Astrocyte (in vitro differentiated cells and primary cell): ENCODE measurements at regions not wholly inside any gene's neighbourhood (a gene's known extent, or its start where the extent isn't known, plus 50 kb on each side); places are given as distances from the start of the nearest gene placed in this dataset.

ENCODE experiments used
- EZH2 ChIP-seq: IDR thresholded peaks from 2 replicates; pipeline ENCODE4 v1.6.1; 2012; ENCODE audit warnings: mild to moderate bottlenecking, low read length, inconsistent platforms; ENCODE audit not compliant: insufficient read depth
- TF ChIP-seq, protein P1 (sequence below): IDR thresholded peaks from 2 replicates; pipeline ENCODE4 v1.5.1; 2011; ENCODE audit warnings: low read depth, mild to moderate bottlenecking, inconsistent platforms, low read length, moderate library complexity; ENCODE audit not compliant: insufficient read depth

DNA sequence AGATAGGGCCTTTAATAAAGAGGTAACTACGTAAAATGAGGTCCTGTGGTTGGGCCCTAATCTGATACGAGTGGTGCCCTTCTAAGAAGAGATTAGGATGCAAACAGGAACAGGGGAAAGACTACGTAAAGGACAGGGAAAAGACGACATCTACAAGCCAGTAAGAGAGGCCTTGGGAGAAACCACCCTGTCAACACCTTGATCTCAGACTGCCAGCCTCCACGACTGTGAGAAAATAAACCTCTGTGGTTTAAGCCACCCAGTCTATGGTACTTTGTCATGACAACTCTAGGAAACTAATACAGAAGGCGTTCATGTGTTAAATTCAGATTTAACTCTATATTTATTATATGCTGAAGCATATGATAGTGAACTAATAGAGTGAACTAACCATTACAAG, 566.3 kb downstream of the UQCRFS1 start:
- TF ChIP-seq, protein P1, sequence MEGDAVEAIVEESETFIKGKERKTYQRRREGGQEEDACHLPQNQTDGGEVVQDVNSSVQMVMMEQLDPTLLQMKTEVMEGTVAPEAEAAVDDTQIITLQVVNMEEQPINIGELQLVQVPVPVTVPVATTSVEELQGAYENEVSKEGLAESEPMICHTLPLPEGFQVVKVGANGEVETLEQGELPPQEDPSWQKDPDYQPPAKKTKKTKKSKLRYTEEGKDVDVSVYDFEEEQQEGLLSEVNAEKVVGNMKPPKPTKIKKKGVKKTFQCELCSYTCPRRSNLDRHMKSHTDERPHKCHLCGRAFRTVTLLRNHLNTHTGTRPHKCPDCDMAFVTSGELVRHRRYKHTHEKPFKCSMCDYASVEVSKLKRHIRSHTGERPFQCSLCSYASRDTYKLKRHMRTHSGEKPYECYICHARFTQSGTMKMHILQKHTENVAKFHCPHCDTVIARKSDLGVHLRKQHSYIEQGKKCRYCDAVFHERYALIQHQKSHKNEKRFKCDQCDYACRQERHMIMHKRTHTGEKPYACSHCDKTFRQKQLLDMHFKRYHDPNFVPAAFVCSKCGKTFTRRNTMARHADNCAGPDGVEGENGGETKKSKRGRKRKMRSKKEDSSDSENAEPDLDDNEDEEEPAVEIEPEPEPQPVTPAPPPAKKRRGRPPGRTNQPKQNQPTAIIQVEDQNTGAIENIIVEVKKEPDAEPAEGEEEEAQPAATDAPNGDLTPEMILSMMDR = no peak
- TF ChIP-seq EZH2 = no peak
